ENCODE measurements at regions not wholly inside any gene's neighbourhood (a gene's known extent, or its start where the extent isn't known, plus 50 kb on each side); places are given as distances from the start of the nearest gene placed in this dataset.
A peak's percentile ranks its signal among the peaks of the same experiment; 100 is the strongest.

DNA sequence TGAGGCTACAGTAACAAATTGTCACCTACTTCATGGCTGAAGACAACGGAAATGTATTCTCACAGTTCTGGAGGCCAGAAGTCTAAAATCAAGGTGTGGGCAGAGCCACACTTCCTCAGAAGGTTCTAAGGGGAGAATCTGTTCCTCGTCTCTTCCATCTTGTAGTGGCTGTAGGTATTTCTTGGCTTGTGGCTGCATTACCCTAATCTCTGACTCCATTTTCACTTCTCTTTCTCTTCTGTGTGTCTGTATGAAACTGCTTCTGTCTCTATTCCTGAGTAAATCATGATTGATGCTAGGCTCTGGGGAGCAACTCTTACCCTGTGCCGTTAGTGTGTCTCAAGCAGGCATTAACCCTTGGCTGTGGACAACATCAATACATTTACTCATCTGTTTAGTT is 164.7 kb downstream of the SQOR start:
- Histone ChIP-seq H3K4me3 (no peak overlapping the region), H3K9ac (ENCODE audit: control insufficient read depth, insufficient read depth, low read length) (no peak overlapping the region), H3K27ac (ENCODE audit: control insufficient read depth, insufficient read depth) (no peak overlapping the region), H3K27me3 (replicated peaks in 1 of 2; ENCODE audit: control insufficient read depth in 2 of 2, insufficient read depth in 2 of 2, low read length in 1 of 2) (no peaks in the 10 kb centered on the region), H3K4me2 (ENCODE audit: control insufficient read depth, insufficient read depth) (no peak overlapping the region), H3K9me3 (replicated peaks; ENCODE audit: control insufficient read depth, insufficient read depth, low read length) (no peaks in the 10 kb centered on the region), H3K36me3 (ENCODE audit: control insufficient read depth in 2 of 2, insufficient read depth in 2 of 2, low read length in 1 of 2) (no peaks in the 10 kb centered on the region), H2AFZ (ENCODE audit: control insufficient read depth, low read depth, low read length) (no peak overlapping the region), H3K79me2 (ENCODE audit: control insufficient read depth, insufficient read depth, low read length) (no peaks in the 10 kb centered on the region), H3K4me1 (ENCODE audit: control insufficient read depth, insufficient read depth, low read length) (no peaks in the 10 kb centered on the region), H4K20me1 (ENCODE audit: control insufficient read depth, insufficient read depth) (no peaks in the 10 kb centered on the region)
- 1% methylated on average over 3 of the region's 3 CpGs for WGBS (ENCODE audit: insufficient coverage, insufficient replicate concordance, low lambda C conversion rate, missing lambda C conversion rate)
- FAIRE-seq (no peak), ATAC-seq (no peak; the same call in 1 of the 3 replicates), DNase-seq (ENCODE audit: low read depth, low spot score) (no peak)
- POLR2A ChIA-PET: no interaction called here
- BruUV-seq (replicated peaks): no TSS peak
- intact Hi-C loops (cut with micrococcal nuclease; ENCODE audit: unreplicated experiment): no loop called here
- SMC1A ChIA-PET (ENCODE audit: uncharacterized antibody, unreplicated experiment): no interaction called here
- TF ChIP-seq, protein P1, sequence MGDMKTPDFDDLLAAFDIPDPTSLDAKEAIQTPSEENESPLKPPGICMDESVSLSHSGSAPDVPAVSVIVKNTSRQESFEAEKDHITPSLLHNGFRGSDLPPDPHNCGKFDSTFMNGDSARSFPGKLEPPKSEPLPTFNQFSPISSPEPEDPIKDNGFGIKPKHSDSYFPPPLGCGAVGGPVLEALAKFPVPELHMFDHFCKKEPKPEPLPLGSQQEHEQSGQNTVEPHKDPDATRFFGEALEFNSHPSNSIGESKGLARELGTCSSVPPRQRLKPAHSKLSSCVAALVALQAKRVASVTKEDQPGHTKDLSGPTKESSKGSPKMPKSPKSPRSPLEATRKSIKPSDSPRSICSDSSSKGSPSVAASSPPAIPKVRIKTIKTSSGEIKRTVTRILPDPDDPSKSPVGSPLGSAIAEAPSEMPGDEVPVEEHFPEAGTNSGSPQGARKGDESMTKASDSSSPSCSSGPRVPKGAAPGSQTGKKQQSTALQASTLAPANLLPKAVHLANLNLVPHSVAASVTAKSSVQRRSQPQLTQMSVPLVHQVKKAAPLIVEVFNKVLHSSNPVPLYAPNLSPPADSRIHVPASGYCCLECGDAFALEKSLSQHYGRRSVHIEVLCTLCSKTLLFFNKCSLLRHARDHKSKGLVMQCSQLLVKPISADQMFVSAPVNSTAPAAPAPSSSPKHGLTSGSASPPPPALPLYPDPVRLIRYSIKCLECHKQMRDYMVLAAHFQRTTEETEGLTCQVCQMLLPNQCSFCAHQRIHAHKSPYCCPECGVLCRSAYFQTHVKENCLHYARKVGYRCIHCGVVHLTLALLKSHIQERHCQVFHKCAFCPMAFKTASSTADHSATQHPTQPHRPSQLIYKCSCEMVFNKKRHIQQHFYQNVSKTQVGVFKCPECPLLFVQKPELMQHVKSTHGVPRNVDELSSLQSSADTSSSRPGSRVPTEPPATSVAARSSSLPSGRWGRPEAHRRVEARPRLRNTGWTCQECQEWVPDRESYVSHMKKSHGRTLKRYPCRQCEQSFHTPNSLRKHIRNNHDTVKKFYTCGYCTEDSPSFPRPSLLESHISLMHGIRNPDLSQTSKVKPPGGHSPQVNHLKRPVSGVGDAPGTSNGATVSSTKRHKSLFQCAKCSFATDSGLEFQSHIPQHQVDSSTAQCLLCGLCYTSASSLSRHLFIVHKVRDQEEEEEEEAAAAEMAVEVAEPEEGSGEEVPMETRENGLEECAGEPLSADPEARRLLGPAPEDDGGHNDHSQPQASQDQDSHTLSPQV (IDR thresholded peaks at IDR 0.05): no peak
- 0 out of 2 replicates have a peak, but pooled peaks have one; percentile 2 for TF ChIP-seq SPI1 (IDR thresholded peaks at IDR 0.05; ENCODE audit: borderline replicate concordance, insufficient read depth, low read depth, low read length)
- no peak for TF ChIP-seq ASH2L (IDR thresholded peaks at IDR 0.05; ENCODE audit: borderline replicate concordance, low read depth)
- in situ Hi-C loops (cut with MboI): no loop called here
- RAD21 ChIA-PET (ENCODE audit: unreplicated experiment): no interaction called here
- CTCF ChIA-PET: no interaction called here

DNA sequence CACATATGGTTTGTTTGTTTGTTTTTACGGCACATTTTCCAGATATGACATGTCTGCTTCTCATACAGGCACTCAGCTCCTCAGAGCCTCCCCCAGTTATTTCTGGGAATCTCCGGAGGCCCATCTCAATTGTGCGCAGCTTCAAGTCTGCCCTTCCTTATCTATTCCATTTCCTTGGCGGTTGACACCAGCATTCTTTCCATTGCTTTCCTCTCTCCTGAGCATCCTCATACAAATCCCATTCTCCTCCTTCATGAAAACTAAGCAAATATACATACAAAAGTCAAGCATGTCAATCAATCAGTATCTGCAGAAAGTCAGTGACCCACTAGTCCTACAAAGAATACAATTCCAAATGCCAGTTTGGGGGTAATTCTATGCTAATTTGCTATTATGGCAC is 166.7 kb downstream of the SQOR start:
- no peaks in the 10 kb centered on the region for H4K20me1 ChIP-seq (ENCODE audit: control insufficient read depth, insufficient read depth)
- intact Hi-C loops (cut with micrococcal nuclease; ENCODE audit: unreplicated experiment): no loop called here
- H3K27me3 ChIP-seq (replicated peaks in 1 of 2; ENCODE audit: control insufficient read depth in 2 of 2, insufficient read depth in 2 of 2, low read length in 1 of 2): no peaks in the 10 kb centered on the region
- H3K36me3 ChIP-seq (ENCODE audit: control insufficient read depth in 2 of 2, insufficient read depth in 2 of 2, low read length in 1 of 2): no peaks in the 10 kb centered on the region
- no peak overlapping the region for H3K4me3 ChIP-seq
- POLR2A ChIA-PET: no interaction called here
- H3K27ac ChIP-seq (ENCODE audit: control insufficient read depth, insufficient read depth): no peak overlapping the region
- no peak overlapping the region for H3K4me2 ChIP-seq (ENCODE audit: control insufficient read depth, insufficient read depth)
- FAIRE-seq: no peak
- H3K9ac ChIP-seq (ENCODE audit: control insufficient read depth, insufficient read depth, low read length): no peak overlapping the region
- H3K9me3 ChIP-seq (replicated peaks; ENCODE audit: control insufficient read depth, insufficient read depth, low read length): no peaks in the 10 kb centered on the region
- H2AFZ ChIP-seq (ENCODE audit: control insufficient read depth, low read depth, low read length): no peak overlapping the region
- in situ Hi-C loops (cut with MboI): no loop called here
- 81% methylated on average over 4 of the region's 4 CpGs for WGBS (ENCODE audit: insufficient coverage, insufficient replicate concordance, low lambda C conversion rate, missing lambda C conversion rate)
- SMC1A ChIA-PET (ENCODE audit: uncharacterized antibody, unreplicated experiment): interaction anchor here (1.1 kb wide), 1 partner anchor 564 kb away, joined by 3 read pairs; no protein-coding TSS in a partner anchor
- RAD21 ChIA-PET (ENCODE audit: unreplicated experiment): no interaction called here
- CTCF ChIA-PET: interaction anchor here (1.4 kb wide), 1 partner anchor 12 kb away, joined by 5 read pairs; no protein-coding TSS in a partner anchor
- TF ChIP-seq IKZF2 (IDR thresholded peaks at IDR 0.05) (no peak), SMARCA5 (IDR thresholded peaks at IDR 0.05) (no peak), PAX5 (IDR thresholded peaks at IDR 0.05; ENCODE audit: borderline replicate concordance, low read depth, low read length) (no peak), ASH2L (IDR thresholded peaks at IDR 0.05; ENCODE audit: borderline replicate concordance, low read depth) (no peak)
- ATAC-seq: no peak
- H3K79me2 ChIP-seq (ENCODE audit: control insufficient read depth, insufficient read depth, low read length): no peaks in the 10 kb centered on the region
- no TSS peak for BruUV-seq (replicated peaks)
- DNase-seq (ENCODE audit: low read depth, low spot score): no peak
- no peaks in the 10 kb centered on the region for H3K4me1 ChIP-seq (ENCODE audit: control insufficient read depth, insufficient read depth, low read length)

All from GM12878 (cell line).